CD4-positive, alpha-beta T cell treated with Interleukin-12 subunit alpha and Interleukin-12 subunit beta, for 1 hour (primary cell): ENCODE measurements at regions not wholly inside any gene's neighbourhood (a gene's known extent, or its start where the extent isn't known, plus 50 kb on each side); places are given as distances from the start of the nearest gene placed in this dataset.
"Not testable (repeated sequence)": the region's sequence is repeated elsewhere in the genome, so short reads cannot be mapped to it uniquely, and the experiment has no call there.

ENCODE experiments used
- DNase-seq: peaks from one replicate; pipeline ENCODE4 v3.0.0-alpha.2; 2020

- no peak for DNase-seq
Measured at GRCh38 chrX:51151734-51152133, 180.9 kb upstream of the NUDT10 start.

DNA sequence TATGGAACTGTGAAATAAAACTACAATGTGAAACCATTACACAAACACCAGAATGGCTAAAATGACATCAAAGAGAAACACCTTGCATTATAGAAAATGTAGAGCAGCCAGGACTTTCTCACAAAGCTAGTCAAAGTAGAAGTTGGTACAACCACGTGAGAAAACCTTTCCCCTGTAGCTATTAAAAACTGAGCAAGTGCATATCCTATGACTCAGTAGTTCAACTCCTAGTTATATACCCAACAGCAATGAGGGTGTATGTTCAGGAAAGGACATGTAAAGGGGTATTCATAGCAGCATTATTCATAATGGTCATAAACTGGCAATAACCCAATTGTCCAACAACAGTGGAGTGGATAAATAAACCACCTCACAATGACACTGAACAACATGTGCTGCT, 177.5 kb upstream of the NUDT10 start:
- no peak for DNase-seq

DNA sequence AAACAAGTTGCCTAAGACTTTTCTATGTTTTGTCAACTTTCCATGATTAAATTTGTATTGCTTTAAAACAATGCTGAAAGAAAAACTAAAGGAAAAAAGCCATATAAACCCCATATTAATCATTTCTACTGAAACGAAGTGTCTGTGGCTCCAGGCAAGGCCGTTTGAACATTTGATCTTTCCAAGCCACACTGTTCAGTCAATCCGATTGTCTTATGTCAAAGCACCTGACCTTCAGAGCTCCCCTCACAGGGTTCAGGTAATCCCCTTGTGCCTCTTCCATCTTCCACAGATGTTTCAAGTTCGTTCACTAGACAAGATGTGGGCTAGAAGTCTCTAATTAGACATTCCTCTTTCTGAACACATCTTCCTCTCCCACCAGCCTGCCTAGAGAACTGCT, 177.1 kb upstream of the NUDT10 start:
- DNase-seq = no peak

DNA sequence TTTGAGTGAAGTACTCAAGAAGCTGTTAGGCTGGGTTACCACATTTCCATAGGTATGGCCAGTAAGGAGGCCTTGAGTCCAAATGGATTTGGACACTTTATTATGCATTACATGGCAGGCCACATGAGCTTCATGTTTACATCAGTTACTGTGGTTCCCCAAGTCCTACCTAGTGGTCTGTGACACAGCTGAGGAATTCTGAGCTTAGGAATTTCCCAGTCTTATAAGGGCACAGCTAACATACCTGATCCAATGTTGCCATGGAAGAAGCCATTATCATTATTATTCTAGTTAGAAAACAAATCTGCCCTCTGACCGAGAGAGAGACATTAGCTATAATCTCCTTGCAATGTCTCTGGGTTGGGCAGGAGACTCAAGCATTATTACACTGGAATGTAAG, 174.4 kb upstream of the NUDT10 start:
- no peak for DNase-seq

DNA sequence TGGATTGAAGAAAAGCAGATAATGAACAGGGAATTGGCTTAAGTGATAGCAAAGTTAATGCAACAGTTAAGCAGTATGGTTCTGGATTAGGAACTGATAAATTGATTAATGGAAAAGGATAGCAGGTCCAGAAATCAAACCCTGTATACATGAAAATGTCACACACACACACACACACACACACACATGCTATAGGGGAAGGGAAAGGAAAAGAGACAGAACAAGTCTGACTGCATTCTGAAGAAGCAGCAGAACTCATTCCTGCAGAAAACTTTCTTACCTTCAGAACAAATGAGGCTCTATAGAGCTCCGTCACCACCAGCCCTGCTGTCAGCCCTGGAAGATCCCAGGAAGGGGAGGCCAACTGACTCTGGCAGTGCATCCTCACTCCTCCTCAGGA, 173.2 kb upstream of the NUDT10 start:
- DNase-seq = not testable (repeated sequence)

DNA sequence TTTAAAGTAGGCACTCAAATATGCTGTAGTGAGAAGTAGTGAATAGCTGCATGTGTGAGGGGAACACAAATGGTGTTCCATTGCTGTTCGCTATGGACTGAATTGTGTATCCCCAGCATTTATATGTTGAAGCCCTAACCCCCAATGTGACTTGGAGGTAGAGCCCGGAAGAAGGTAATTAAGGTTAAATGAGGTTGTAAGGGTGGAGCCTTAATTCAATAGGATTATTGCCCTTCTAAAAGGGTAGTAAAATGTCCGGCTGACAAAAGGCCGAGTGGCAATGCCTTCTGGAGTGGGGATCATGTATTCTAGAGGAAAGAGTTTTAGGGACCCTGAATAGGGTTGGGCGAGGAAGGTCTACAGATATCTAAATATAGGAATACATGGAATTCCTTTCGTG, 168.9 kb upstream of the NUDT10 start:
- no peak for DNase-seq

GRCh38 chrX:51178356-51178900, 154.2 kb upstream of the NUDT10 start:
- not testable (repeated sequence) for DNase-seq

DNA sequence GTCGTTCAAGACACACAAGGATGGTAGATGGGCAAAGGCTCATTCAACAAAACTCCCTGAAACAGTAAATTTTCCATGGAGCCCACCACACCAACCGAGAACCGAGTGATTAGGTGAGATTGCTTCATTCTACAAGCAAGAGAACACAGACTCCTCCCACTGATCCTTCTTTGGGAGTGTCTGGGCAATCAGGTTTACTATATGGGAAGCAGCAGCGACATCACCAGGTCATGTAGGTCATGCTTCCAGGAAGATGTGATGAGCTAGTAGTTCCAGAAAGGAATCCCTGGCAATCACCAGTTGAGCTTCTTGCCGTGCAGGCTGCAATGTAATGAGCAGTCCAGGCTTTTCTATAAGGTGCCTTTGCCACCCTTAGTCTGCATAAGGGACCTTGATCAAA, 152.8 kb upstream of the NUDT10 start:
- DNase-seq = not testable (repeated sequence)

- no peak for DNase-seq
Measured at GRCh38 chrX:51182545-51182944, 150.1 kb upstream of the NUDT10 start.

- no peak for DNase-seq
Measured at GRCh38 chrX:51192104-51192503, 140.5 kb upstream of the NUDT10 start.

DNA sequence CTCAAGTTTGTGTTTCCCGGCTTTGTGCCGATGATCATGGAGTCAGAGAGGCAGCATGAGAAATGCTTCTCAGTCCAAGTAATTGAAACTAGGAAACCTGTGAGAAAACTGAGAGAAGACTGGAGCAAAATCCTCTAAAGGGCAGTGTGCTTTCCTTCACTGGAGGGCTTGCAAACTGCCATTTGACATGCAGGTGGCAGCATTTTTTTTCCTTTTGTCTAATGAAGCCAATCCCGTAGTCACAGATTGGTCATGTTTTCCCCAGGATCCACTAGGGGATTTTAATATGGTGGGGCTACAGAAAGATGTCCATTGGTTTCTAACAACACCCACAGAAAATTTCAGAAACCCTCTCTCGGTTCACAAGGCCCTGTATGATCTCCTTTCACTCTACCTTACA, 117.4 kb upstream of the NUDT10 start:
- DNase-seq = no peak

DNA sequence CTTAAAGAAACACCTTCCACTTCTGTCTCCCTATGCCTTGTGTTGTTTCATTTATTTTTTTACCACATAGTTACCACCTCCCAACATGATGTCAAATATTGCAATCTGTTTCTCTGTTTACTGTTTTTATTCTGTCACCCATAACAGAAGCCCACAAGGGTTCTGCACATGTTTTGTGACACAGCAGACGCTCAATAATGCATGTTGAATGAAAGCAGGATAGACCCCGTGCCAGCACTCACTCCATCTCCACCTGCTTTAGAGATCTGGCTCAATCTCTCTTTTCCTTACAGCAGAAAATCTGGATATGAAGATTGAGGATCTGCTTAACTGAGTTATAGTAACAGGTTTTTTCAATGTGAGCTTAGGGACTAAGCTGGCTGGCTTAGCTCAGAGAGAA, 116.8 kb upstream of the NUDT10 start:
- no peak for DNase-seq

DNA sequence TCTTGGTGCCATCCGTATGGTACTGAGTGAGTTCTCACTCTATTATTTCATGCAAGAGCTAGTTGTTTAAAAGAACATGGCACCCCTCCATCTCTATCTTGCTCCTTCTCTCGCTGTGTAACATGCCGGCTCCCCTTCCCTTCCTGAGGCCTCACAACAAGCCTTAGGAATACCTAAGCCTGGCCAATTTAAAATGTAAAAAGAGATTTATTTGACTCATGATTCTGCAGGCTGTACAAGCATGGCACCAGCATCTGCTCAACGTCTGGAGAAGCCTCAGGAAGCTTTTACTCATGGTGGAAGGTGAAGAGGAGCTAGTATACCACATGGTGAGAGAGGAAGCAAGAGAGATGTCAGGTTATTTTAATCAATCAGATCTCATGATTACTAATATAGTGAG, 90.4 kb upstream of the NUDT10 start:
- DNase-seq = no peak

GRCh38 chrX:51257490-51257889, 75.1 kb upstream of the NUDT10 start:
- DNase-seq = no peak

GRCh38 chrX:51262271-51262670, 70.4 kb upstream of the NUDT10 start:
- not testable (repeated sequence) for DNase-seq

- DNase-seq = no peak
Measured at GRCh38 chrX:51272638-51273037, 60.0 kb upstream of the NUDT10 start.

GRCh38 chrX:51281758-51282318, 50.8 kb upstream of the NUDT10 start:
- DNase-seq = no peak
